Keratinocyte (primary cell): ENCODE measurements at regions not wholly inside any gene's neighbourhood (a gene's known extent, or its start where the extent isn't known, plus 50 kb on each side); places are given as distances from the start of the nearest gene placed in this dataset.

Experiments used
- DNase-seq: peaks from one replicate; pipeline ENCODE4 v3.0.0-alpha.2; 2011; ENCODE audit warnings: low read depth, missing footprints, low spot score
- FAIRE-seq: peaks from 2 replicates; lab custom pipeline; 2011; peaks lifted over from hg19 to GRCh38; lab: Jason Lieb, UNC
- H2AFZ ChIP-seq: 2 replicates; pipeline ENCODE4 v1.6.0; 2012; ENCODE audit warnings: low read length, control low read depth, inconsistent platforms; ENCODE audit not compliant: control insufficient read depth
- H3K27ac ChIP-seq: 2 replicates; pipeline ENCODE4 v1.5.1; 2011; ENCODE audit warnings: low read length; ENCODE audit not compliant: control insufficient read depth, insufficient read depth
- H3K27me3 ChIP-seq: 3 replicates; pipeline ENCODE4 v1.6.0; 2011; ENCODE audit warnings: low read length; ENCODE audit not compliant: control insufficient read depth, insufficient read depth; ENCODE audit errors: extremely low read depth
- H3K36me3 ChIP-seq, 2 experiments: 2 replicates in 1 of 2; 3 replicates in 1 of 2; pipeline ENCODE4 v1.5.1; 2011; ENCODE audit warnings: low read length in 2 of 2, mild to moderate bottlenecking in 1 of 2; ENCODE audit not compliant: control insufficient read depth in 2 of 2, insufficient read depth in 2 of 2; ENCODE audit errors: extremely low read depth in 1 of 2
- H3K4me1 ChIP-seq: 3 replicates; pipeline ENCODE4 v1.5.1; 2011; ENCODE audit warnings: low read length; ENCODE audit not compliant: control insufficient read depth, insufficient read depth; ENCODE audit errors: extremely low read depth
- H3K4me2 ChIP-seq: 3 replicates; pipeline ENCODE4 v1.6.0; 2011; ENCODE audit warnings: low read depth, low read length; ENCODE audit not compliant: control insufficient read depth, insufficient read depth; ENCODE audit errors: extremely low read depth
- H3K4me3 ChIP-seq, 3 experiments: fragments of 200-600 bp in 1 of 3; sonication (generic) in 1 of 3; 2 replicates in 2 of 3; 3 replicates in 1 of 3; pipeline ENCODE4 v1.5.1; 2011 to 2016; ENCODE audit warnings: low read length in 3 of 3, mild to moderate bottlenecking in 3 of 3, control low read depth in 2 of 3, inconsistent platforms in 1 of 3, low read depth in 1 of 3, mixed read lengths in 1 of 3, mixed run types in 1 of 3, moderate library complexity in 1 of 3; ENCODE audit not compliant: control insufficient read depth in 2 of 3, insufficient read depth in 2 of 3; ENCODE audit errors: extremely low read depth in 1 of 3
- H3K79me2 ChIP-seq: 2 replicates; pipeline ENCODE4 v1.6.0; 2012; ENCODE audit warnings: low read length; ENCODE audit not compliant: control insufficient read depth, insufficient read depth
- H3K9ac ChIP-seq: 3 replicates; pipeline ENCODE4 v1.6.0; 2011; ENCODE audit warnings: low read length; ENCODE audit not compliant: control insufficient read depth, insufficient read depth; ENCODE audit errors: extremely low read depth
- H3K9me1 ChIP-seq: 3 replicates; pipeline ENCODE4 v1.6.0; 2011; ENCODE audit warnings: low read length; ENCODE audit not compliant: control insufficient read depth, insufficient read depth; ENCODE audit errors: extremely low read depth
- H3K9me3 ChIP-seq: 2 replicates; pipeline ENCODE4 v1.5.1; 2012; ENCODE audit warnings: low read depth, low read length; ENCODE audit not compliant: control insufficient read depth
- H4K20me1 ChIP-seq: 3 replicates; pipeline ENCODE4 v1.6.0; 2011; ENCODE audit warnings: low read length; ENCODE audit not compliant: control insufficient read depth, insufficient read depth; ENCODE audit errors: extremely low read depth
- CTCF ChIP-seq, 3 experiments: IDR thresholded peaks in 1 of 3; conservative IDR thresholded peaks in 1 of 3; optimal IDR thresholded peaks in 1 of 3; 2 replicates in 2 of 3; 3 replicates in 1 of 3; pipeline versions ENCODE3 to v1.5.1; 2011; ENCODE audit warnings: low read length in 3 of 3, mild to moderate bottlenecking in 3 of 3, moderate library complexity in 2 of 3, control low read depth in 1 of 3, inconsistent platforms in 1 of 3; ENCODE audit not compliant: insufficient read depth in 2 of 3; ENCODE audit errors: extremely low read depth in 1 of 3
- EZH2 ChIP-seq: IDR thresholded peaks from one replicate; pipeline ENCODE4 v1.6.1; 2012; ENCODE audit warnings: inconsistent platforms, mild to moderate bottlenecking, low read length, moderate library complexity
- dilution Hi-C: fragments of 300-500 bp; cut with MboI; formaldehyde crosslinking; loops from one replicate; pipeline ENCODE4 v1.7.0; 2020; ENCODE audit warnings: low sequenced_read_pairs; ENCODE audit not compliant: extremely low pct_ligation_motif_present

- no peak overlapping the region for H2AFZ ChIP-seq
- H3K79me2 ChIP-seq: no peaks in the 10 kb centered on the region
- H4K20me1 ChIP-seq: no peaks in the 10 kb centered on the region
- TF ChIP-seq CTCF (optimal IDR thresholded peaks at IDR 0.05 in 1 of 3, IDR thresholded peaks at IDR 0.05 in 1 of 3, conservative IDR thresholded peaks at IDR 0.05 in 1 of 3; ENCODE audit: extremely low read depth in 1 of 3, insufficient read depth in 2 of 3, low read length in 3 of 3) (no peak), EZH2 (no peak)
- H3K36me3 ChIP-seq: no peaks in the 10 kb centered on the region
- no peaks in the 10 kb centered on the region for H3K9me3 ChIP-seq
- no peak overlapping the region for H3K4me3 ChIP-seq
- no peak overlapping the region for H3K9ac ChIP-seq
- FAIRE-seq (no peak), DNase-seq (no peak)
- H3K4me2 ChIP-seq: no peak overlapping the region
- no peaks in the 10 kb centered on the region for H3K9me1 ChIP-seq
- dilution Hi-C loops: no loop called here
- no peak overlapping the region for H3K27ac ChIP-seq
- no peaks in the 10 kb centered on the region for H3K4me1 ChIP-seq
- peaks cover 8% of the 10 kb centered on the region for H3K27me3 ChIP-seq
Observed at GRCh38 chr2:15692551-15693377, 101.1 kb downstream of the DDX1 start.

GRCh38 chr2:15693382-15693781 is 101.7 kb downstream of the DDX1 start:
- Histone ChIP-seq H3K4me2 (no peak overlapping the region), H2AFZ (no peak overlapping the region), H3K9ac (no peak overlapping the region), H3K36me3 (no peaks in the 10 kb centered on the region), H3K9me3 (no peaks in the 10 kb centered on the region), H3K4me1 (no peaks in the 10 kb centered on the region), H3K9me1 (no peaks in the 10 kb centered on the region), H3K4me3 (no peak overlapping the region), H3K27me3 (peaks cover 7% of the 10 kb centered on the region), H4K20me1 (no peaks in the 10 kb centered on the region), H3K27ac (no peak overlapping the region), H3K79me2 (no peaks in the 10 kb centered on the region)
- TF ChIP-seq CTCF (optimal IDR thresholded peaks at IDR 0.05 in 1 of 3, IDR thresholded peaks at IDR 0.05 in 1 of 3, conservative IDR thresholded peaks at IDR 0.05 in 1 of 3; ENCODE audit: extremely low read depth in 1 of 3, insufficient read depth in 2 of 3, low read length in 3 of 3) (no peak), EZH2 (no peak)
- dilution Hi-C loops: no loop called here
- DNase-seq: no peak
- no peak for FAIRE-seq
